ENCODE measurements at regions not wholly inside any gene's neighbourhood (a gene's known extent, or its start where the extent isn't known, plus 50 kb on each side); places are given as distances from the start of the nearest gene placed in this dataset.

DNA sequence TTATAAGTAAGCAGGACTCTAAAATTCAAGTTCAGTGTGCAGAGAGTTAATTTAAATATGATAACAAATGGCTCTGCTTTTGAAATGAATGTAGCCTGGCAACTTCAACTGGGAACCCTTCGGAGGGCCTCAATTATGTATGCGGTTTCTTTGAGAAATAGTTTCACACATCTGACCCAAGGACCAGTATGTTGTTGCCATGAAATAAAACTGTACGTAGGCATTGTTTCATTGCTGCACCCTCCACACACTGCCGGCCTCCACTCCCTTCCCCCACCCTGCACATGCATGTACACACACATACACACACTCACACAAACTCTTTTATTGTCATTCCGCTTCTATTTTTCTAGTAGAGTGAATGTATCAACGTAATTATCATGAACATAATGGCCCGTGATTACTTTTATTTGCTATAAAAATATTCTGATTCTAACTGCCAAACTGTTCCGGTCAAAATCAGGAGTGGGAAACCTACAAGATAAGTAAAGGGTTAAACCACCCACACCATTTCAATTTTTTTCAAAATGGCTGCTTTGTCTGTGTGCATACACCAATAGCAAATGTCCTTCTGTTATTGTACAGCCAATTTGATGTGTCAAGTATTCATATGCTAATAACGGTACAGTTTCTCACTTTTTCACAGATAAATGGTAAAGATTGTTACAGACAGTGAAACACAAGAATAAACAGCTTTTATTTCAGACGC lies 215.5 kb upstream of the TMEM161B start:
- DNase-seq, result no peak

DNA sequence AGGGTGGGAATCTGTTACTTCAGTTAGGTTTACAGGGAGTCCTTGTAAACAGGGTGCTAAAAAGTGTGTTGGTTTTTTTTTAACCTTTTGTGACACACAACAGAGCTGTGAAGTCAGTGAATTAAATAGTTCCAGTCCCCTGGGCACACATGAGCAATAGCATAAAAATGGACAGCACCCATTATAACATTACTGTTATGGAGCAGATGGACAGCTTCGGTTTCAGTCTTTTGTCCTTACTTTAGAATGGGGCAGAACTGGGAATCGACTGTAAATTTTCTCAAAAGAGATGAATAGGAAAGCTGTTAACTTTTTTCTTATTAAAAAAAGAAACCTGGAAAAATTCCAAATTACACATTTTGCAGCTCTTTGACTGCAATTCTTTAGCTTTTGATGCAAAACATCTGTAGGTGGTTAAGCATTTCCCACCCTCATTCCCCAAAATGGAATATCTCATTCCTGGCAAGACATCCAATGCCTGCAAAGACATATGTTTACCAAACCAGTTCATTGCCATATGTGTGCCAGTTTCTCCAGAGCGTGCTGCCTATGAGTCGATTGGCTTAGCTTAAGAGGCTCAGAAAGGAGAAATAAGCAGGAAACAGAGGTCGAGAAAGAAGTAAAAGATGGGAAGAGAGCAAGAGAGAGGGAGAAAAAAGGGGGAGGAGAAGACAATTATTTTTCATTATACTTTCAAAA lies 212.3 kb upstream of the TMEM161B start:
- DNase-seq, result no peak

DNA sequence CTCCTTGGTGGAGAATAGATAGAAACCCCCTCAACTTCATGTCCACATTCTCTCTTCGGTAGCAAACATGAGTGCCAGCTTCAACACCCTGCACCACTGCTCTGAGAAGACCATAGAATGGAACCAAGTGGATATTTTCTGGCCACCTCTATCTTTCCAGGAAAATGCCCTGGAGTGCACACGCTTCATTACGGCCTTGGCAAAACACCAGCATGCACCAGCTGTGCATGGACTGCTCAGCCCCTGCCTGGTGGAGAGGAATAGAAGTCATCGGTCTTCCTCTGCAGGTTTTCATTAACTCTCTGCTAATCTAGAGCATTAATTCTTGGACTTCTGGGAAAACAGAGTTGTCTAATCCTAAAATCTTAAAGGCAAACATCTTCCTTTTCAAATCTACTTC lies 211.6 kb upstream of the TMEM161B start:
- no peak for DNase-seq

DNA sequence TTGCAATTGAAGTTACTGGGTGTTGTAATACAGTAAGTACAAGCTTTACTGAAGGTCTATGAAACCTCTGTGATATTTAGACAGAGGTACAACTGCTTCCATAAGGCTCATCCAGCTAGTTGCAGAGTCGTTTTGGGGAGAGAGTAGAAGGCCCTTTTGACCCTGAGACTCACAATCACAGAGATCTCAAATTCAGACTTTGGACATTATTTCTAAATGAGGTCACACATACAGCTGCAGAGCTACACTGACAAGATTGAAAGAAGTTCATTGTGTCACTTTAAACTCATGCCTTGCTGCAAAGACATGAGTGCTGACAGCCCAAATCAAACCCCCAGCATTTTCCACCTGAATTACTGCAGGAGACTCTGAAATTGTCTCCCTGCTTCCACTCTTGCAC lies 205.9 kb upstream of the TMEM161B start:
- DNase-seq, result peak; percentile 18

DNA sequence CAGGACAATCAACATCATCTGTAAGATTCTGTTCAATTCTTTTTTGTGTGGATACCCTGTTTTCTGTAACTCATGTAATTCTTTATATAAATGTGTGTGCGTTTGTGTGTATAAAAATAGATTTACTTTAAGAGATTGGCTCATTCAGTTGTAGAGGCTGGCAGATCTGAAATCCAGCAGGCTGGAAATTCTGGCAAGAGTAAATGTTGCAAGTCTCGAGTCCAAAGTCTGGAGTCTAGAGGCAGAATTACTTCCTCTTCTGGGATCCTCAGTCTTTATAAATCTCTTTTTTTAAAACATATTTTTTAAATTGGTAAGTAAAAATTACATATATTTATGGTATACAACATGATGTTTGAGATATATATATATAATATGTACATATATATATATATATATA lies 202.1 kb upstream of the TMEM161B start:
- no peak for DNase-seq

DNA sequence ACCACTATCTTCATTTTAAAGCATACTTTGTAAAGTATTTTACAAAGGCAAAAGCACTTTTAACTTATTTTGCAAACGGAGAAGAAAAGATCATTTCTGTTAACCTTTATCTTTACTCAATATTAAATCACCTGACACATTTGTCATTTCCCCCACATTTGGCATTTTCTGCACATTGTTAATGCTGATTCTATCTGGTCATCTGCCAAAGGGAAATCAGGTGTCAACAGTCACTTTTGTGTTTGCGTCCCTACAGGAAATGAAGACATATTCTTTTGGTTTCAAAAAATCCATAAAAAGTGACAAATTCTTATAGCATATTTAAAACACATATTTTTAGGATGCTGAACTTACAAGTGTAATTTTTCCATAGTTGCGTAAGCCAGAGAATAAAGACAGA lies 191.3 kb upstream of the TMEM161B start:
- no peak for DNase-seq

DNA sequence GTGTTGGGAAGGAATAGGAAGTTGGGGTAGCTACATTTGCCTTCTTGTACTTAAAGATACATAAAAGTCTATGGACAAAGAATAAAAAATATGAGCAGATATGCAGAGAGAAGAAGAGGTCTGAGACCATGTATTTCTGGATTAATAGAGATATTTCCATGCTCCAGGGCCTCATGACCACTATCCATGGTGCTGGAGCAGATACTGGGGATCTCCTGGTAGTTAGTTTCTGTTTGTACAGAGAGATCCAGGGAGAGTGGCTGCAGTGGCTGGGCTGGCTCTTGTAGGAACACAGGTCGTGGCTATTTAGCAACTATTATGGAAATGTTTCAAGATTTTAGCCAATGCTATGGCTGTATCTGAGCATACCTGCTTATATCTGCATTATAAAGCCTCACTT lies 184.2 kb upstream of the TMEM161B start:
- DNase-seq, result peak; percentile 19

DNA sequence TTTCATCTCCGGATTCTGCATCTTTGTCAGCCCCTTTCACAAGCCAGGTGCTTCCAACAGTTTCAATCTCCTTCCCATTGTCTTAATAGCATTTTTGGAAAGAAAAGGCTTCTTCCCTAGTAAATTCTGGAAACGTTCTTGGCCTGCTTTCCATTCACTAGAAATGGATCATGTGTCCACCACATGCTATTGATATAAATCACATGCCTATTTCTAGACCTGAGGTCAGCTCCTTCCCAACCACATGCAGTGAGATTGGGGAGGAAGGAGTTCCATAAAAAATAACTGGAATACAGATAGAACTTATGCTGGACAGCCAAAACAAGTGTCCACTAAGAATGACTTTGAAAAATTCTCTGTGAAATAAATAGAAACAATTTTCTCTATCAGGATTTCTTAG lies 181.6 kb upstream of the TMEM161B start:
- DNase-seq, result no peak

DNA sequence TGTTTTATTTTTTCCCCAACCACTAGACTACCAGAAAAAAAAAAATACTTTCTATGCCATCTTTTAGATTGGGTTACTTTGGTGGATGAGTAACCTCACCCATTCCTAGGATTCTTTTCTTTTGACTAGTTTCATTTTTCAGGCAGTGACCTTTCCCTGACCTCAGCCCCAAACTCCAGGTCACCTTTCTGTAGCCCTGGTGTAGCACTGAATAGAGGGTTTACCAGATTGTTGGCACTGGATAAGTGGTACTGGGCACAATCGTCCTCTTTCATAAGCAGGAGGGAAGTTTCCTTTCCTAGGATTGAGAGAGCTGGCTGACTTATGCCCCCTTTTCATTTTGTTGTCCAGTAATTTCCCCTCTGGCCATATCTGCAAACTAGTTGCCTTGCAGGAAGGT lies 169.4 kb upstream of the TMEM161B start:
- no peak for DNase-seq

DNA sequence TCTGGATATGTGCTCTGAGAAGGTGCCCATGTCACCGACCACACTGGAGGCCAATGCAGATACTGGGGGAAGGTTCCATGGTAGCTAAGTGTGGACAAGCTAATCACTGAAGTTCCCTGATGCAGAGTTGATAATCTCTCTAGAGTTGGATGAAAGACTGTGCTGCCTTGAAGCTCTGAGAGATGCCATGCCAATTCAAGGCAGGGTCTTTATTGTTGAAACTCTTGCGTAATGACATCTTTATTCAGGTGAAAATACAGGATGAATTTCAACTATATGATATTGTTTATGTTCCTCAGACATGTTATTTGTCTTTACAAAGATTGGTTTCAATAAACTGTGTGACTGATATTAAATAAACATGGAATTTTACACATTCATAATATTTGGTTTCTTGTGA lies 167.6 kb upstream of the TMEM161B start:
- no peak for DNase-seq

DNA sequence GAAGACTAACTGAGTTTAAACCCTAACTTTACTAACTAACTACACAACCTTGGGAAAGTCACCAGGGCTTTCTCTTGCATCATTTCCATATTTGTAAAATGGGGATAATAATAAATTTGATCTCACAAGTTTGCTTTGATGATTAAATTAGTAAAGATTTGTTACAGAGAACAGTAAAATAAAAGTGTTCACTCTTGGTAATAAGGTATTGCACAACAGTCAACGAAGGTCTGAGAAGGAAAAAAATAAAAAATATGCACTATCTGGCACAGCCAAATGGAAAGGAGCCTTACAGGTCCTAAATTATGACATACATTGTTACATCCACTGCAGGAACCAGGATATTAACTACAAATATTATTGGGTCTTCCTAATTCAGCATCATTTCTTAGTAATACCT lies 160.0 kb upstream of the TMEM161B start:
- no peak for DNase-seq

DNA sequence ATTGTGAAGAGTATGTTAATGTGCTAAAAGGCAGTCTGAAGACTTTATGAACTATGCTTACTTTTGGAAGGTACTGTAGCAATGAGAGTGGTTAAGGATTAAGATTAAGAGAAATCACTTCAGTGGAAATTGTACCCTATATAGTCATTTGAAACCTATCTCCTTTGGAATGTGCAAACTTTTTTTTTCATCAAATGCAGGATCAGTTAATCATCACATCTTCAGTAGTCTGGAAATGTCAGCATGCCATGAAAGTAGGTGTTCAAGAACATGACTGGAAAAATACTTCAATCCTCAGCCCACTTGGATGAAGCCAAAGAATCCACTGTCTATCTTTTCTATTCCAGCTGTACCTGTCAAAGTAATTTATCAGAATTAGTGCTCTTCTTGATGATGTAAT lies 157.8 kb upstream of the TMEM161B start:
- no peak for DNase-seq

DNA sequence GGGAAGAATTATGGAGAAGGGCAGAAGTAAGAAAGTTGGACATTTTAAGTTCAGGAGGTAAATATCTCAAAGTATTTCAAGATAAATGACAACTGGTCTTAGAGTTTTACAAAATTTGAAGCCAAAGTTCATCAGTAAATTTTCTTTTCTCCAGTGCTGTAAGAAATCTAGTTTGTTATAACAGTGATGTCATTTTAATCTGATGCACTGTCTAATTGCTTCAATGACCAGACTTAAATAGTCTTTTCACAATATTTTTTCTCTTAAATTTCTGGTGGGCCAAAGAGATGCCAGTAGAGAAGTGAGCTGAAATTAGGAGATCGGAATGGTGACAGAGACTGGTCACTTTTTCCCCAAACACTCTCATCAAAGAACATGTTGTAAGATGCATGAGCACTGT lies 156.5 kb upstream of the TMEM161B start:
- no peak for DNase-seq

DNA sequence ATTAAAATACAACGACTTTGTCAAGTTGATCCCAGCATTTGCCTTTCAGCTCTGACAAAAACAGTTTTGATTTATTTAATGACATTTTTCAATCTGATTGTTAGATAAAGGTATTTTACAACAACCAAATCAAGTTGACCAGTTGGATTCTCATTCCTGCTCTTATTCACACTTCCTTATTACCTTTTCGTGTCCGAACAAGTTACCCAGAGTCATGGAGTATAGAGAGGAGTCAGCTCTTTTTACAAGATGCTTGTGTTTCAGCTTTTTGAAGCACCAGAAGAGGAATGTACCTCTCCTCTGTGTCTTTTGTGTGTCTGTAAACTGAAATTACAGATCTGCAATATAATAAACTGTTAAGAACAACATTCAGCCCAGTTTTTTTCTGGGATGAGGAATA lies 151.3 kb upstream of the TMEM161B start:
- no peak for DNase-seq

DNA sequence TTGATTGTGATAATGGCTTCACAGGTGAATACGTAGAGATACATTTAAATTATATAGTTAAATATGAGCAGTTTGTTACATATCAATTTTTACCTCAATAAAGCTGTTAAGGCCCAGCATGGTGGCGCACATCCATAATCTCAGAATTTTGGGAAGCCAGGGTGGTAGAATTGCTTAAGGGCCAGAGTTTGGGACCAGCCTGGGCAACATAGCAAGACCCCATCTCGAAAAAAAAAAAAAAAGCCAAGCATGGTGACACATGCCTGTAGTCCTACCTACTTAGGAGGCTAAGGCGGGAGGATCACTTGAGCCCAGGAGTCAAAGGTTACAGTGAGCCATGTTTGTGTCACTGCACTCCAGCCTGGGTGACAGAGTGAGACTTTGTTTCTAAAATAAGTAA lies 138.7 kb upstream of the TMEM161B start:
- DNase-seq, result no peak

DNA sequence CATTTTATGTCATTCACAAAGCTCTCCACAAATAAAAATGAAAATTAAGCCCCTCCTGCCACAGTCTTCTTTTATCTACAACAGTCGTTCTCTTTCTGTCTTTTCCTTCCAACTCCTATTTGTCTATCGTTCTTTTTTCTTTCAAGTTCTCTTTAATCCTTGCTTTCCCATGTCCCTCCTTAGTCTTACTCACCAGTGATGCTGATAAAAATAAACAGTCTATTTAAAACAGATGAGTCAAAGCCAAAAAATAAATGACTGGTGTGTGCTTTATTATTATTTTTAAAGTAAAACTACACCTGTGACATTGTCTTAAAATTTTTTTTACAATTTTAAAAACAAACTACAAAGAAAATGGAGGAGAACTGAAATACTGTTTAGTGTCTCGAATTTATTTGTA lies 137.1 kb upstream of the TMEM161B start:
- no peak for DNase-seq

DNA sequence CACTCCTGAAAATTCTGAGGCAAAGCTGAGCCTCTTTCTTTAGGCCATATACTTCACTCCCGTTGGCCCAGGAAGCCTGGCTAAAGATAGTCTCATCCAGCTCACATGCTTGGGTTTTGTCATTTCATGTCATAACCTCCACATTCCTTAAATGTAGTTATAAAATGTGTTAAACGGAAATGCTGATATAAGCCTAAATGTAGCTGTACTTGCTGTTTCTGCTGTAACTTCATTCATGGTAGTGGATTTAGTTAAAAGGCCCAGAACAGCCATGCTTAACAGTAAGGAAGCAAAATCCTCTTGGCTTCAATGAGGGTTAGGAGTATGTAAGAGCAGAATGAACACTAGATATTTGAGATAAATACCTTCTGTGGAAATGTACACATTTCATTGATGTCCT lies 135.8 kb upstream of the TMEM161B start:
- no peak for DNase-seq

DNA sequence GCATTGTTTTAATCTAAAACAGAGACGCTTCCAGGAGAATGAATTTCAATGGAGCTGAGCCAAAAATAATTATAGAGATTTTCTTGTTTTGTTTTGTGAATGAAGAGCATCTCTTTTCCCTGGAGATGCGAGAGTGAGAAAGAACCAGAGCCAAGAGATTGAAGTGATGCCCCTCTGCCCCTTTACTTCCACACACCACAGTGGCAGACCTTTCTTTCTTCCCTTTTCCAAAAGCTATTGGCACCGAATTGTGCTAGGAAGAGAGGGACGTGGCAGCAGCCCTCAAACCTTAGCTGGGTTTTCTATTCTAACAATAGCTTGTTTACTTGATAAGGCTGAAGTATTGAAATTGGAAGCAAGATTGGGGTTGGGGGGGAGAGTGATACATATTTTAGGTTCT lies 133.0 kb upstream of the TMEM161B start:
- no peak for DNase-seq

DNA sequence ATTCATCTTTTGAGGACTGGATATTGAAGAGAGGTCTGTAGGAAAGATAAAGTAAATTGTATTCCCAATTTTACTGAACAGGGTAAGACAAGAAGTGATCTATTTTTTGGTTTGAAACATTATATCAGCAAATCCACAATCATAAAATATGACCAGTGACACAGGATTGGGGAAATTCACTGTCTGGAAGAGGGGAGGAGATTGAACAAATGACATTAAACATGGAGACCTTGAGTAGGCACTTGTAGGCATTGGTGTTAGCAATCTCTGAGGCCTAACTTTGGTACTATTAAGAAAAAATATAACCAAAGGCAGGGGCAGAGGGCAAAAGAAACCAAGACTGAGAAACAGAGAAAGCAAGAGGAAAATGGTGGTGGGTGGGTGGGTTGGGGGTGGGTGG lies 132.6 kb upstream of the TMEM161B start:
- no peak for DNase-seq

DNA sequence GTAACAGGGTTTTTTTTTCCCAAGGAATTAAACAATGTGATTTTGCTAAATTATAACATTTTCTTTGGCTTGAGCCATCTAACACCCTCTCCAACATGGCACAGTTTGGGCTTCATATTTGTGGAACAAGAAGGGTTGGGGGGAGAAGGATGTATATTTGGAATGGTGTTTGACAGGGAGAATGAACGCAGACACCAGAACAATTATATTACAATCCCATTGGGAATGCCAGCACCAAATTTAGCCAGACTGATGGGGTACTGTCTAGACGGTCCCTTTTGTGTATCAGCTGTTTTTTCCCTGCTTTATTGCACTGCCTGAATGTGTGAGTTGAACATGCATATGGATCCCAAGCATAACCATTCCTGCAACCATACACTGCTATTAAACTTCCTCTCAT lies 130.9 kb upstream of the TMEM161B start:
- no peak for DNase-seq

DNA sequence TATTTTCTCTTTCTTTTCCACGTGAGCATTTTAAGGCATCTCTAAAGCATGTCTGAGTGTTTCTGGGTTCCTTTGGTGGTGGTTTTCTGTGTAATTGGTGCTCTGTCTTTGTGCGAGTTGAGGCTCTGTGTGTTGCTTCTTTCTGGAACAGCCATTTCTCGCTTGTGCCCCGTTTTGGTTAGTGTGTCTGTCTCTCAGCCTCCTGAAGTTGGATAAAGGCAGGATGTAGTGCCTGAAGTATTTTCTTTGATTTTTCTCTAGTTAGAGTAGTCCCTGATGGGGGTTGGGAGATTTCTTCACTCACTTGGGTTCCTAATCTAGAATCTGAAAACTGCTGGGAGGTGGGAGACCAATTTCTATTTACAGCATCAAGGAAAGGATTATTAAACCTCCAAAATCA lies 129.7 kb upstream of the TMEM161B start:
- no peak for DNase-seq

DNA sequence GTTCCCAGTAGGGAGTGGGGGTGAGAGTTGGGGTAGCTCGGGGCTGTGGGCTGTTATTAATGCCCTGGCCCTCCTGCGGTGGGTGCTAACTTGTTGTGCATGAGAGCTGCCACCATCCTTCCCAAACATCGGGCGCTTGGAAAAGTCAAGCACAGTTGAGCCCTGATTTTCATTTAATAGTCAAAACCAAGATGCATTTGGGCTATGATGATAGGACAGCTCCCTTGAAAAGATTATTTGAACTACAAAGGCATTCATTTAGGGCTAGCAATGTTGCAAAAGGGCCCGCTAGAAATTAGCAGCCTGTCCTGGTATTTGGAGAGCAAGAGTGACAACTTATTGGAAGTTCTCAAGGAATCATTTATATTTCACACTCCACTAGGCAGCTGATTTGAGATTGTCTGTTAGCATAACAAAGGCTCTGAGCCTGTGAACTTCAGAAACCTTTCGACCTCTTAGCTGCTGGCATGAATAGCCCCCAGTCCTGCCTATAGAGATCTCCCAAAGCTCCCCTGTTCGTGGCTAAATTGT lies 128.2 kb upstream of the TMEM161B start:
- DNase-seq, result no peak

DNA sequence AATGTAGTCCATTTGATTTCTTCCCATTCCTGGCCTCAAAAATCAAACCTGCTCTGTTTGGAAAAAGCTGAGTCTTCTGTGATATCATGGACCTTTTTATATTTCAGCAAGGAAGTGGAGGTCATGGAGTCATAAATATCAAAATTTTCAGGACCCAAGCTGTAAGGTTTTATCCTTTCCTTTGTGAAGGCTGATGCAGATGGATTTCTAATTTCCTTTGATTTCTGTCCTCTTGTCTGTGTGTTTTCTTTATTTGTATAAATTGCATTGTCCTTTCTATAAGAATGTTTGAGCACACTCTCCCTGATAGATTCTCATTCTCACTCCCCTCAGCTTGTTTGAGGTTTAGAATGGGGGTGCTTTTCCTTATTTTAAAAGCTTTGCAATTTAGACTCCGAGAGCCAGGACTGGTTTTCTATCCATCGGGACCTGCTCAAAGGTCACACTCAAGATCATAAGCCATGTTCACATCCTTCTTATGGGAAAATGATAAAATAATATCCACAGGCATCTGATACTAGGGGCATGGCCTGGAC lies 127.4 kb upstream of the TMEM161B start:
- DNase-seq, result no peak

DNA sequence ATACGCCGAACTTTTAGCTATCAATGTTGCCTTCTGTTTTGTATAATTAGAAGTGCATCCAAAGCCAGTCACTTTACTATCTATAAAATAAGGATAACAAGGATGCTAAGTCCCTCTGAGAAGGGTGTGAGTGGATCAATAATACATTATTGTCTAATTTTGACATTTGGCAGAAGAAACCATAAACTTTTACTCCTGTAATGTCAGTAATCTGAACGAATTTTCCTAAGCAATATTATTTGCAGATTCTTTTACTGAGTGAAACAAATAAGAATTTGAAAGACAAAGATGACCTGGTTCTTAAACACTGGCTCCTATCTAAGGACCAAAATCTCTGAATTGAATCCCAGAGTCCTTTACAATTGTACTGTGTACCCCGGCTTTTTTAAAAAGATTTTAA lies 126.6 kb upstream of the TMEM161B start:
- no peak for DNase-seq
